ENCODE measurements at regions not wholly inside any gene's neighbourhood (a gene's known extent, or its start where the extent isn't known, plus 50 kb on each side); places are given as distances from the start of the nearest gene placed in this dataset.

GRCh38 chr3:72354486-72354885, 493.8 kb downstream of the SHQ1 start:
- Histone ChIP-seq H3K27me3 (ENCODE audit: control insufficient read depth in 3 of 3, insufficient read depth in 3 of 3, low read length in 2 of 3) (no peaks in the 10 kb centered on the region), H3K4me3 (no peak overlapping the region)

GRCh38 chr3:72353236-72354128, 494.8 kb downstream of the SHQ1 start:
- TF ChIP-seq CTCF (IDR thresholded peaks at IDR 0.05; ENCODE audit: control extremely low read depth, extremely low read depth): no peak
- H3K36me3 ChIP-seq (ENCODE audit: control insufficient read depth in 4 of 4, insufficient read depth in 4 of 4, low read length in 4 of 4): no peaks in the 10 kb centered on the region
- H3K9me3 ChIP-seq (ENCODE audit: control insufficient read depth in 4 of 4, insufficient read depth in 3 of 4, low read length in 3 of 4): no peaks in the 10 kb centered on the region
- no peak overlapping the region for H3K9ac ChIP-seq (ENCODE audit: insufficient read depth in 1 of 2, low read length in 2 of 2)
- 86 to 87% methylated on average over 18 of the region's 18 CpGs for WGBS, 2 donors
- no peaks in the 10 kb centered on the region for H3K27me3 ChIP-seq (ENCODE audit: control insufficient read depth in 3 of 3, insufficient read depth in 3 of 3, low read length in 2 of 3)
- no peaks in the 10 kb centered on the region for H3K4me1 ChIP-seq (ENCODE audit: control insufficient read depth in 5 of 5, insufficient read depth in 5 of 5, low read length in 5 of 5)
- DNase-seq (no peak), ATAC-seq (ENCODE audit: insufficient read depth, low FRiP score) (no peak)
- H3K27ac ChIP-seq (ENCODE audit: low read depth in 1 of 2, low read length in 1 of 2): no peak overlapping the region
- H3K4me3 ChIP-seq: no peak overlapping the region

More at GRCh38 chr3:72354486-72354885, 493.8 kb downstream of the SHQ1 start:
- ATAC-seq (ENCODE audit: insufficient read depth, low FRiP score) (no peak), DNase-seq (no peak)
- Histone ChIP-seq H3K9ac (ENCODE audit: insufficient read depth in 1 of 2, low read length in 2 of 2) (no peak overlapping the region), H3K9me3 (ENCODE audit: control insufficient read depth in 4 of 4, insufficient read depth in 3 of 4, low read length in 3 of 4) (no peaks in the 10 kb centered on the region), H3K36me3 (ENCODE audit: control insufficient read depth in 4 of 4, insufficient read depth in 4 of 4, low read length in 4 of 4) (no peaks in the 10 kb centered on the region), H3K27ac (ENCODE audit: low read depth in 1 of 2, low read length in 1 of 2) (no peak overlapping the region), H3K4me1 (ENCODE audit: control insufficient read depth in 5 of 5, insufficient read depth in 5 of 5, low read length in 5 of 5) (no peaks in the 10 kb centered on the region)
- no peak for TF ChIP-seq CTCF (IDR thresholded peaks at IDR 0.05; ENCODE audit: control extremely low read depth, extremely low read depth)
- WGBS, 2 donors: 94 to 96% methylated on average over 1 of the region's 1 CpG

GRCh38 chr3:72352176-72352575, 496.1 kb downstream of the SHQ1 start:
- H3K36me3 ChIP-seq (ENCODE audit: control insufficient read depth in 4 of 4, insufficient read depth in 4 of 4, low read length in 4 of 4): no peaks in the 10 kb centered on the region
- peaks cover 0 to 6% (median 0%) of the 10 kb centered on the region in 5 donors for H3K4me1 ChIP-seq (ENCODE audit: control insufficient read depth in 5 of 5, insufficient read depth in 5 of 5, low read length in 5 of 5)
- no peak overlapping the region for H3K27ac ChIP-seq (ENCODE audit: low read depth in 1 of 2, low read length in 1 of 2)
- no peak overlapping the region for H3K9ac ChIP-seq (ENCODE audit: insufficient read depth in 1 of 2, low read length in 2 of 2)
- H3K9me3 ChIP-seq (ENCODE audit: control insufficient read depth in 4 of 4, insufficient read depth in 3 of 4, low read length in 3 of 4): no peaks in the 10 kb centered on the region
- no peaks in the 10 kb centered on the region for H3K27me3 ChIP-seq (ENCODE audit: control insufficient read depth in 3 of 3, insufficient read depth in 3 of 3, low read length in 2 of 3)
- DNase-seq (no peak), ATAC-seq (ENCODE audit: insufficient read depth, low FRiP score) (no peak)
- TF ChIP-seq CTCF (IDR thresholded peaks at IDR 0.05; ENCODE audit: control extremely low read depth, extremely low read depth): no peak
- WGBS, 2 donors: 91 to 94% methylated on average over 5 of the region's 5 CpGs
- H3K4me3 ChIP-seq: no peak overlapping the region
